GM23338 (cell line): ENCODE measurements at regions not wholly inside any gene's neighbourhood (a gene's known extent, or its start where the extent isn't known, plus 50 kb on each side); places are given as distances from the start of the nearest gene placed in this dataset.

Source experiments
- ATAC-seq: fragments of 200-7000 bp; cut with Tn5 transposase; 3 replicates; pipeline ENCODE4 v1.9.1; 2020
- DNase-seq: peaks from one replicate; pipeline ENCODE4 v3.0.0-alpha.2; 2015; ENCODE audit warnings: low spot score
- H2AFZ ChIP-seq: fragments of 200-600 bp; sonication (generic); 2 replicates; pipeline ENCODE4 v1.8.0; 2016; ENCODE audit warnings: antibody characterized with exemption, mild to moderate bottlenecking, moderate library complexity
- H3F3A ChIP-seq: fragments of 200-600 bp; sonication (generic); replicated peaks from 2 replicates; pipeline ENCODE4 v1.8.0; 2017; ENCODE audit warnings: antibody characterized with exemption, mixed run types, low read depth
- H3K27ac ChIP-seq: fragments of 200-600 bp; sonication (generic); 2 replicates; pipeline ENCODE4 v1.6.1; 2016; ENCODE audit warnings: low read depth
- H3K27me3 ChIP-seq: fragments of 200-600 bp; sonication (generic); 2 replicates; pipeline ENCODE4 v1.8.0; 2016; ENCODE audit warnings: mild to moderate bottlenecking, mixed run types, moderate library complexity; ENCODE audit not compliant: insufficient read depth
- H3K36me3 ChIP-seq: fragments of 200-600 bp; sonication (generic); 2 replicates; pipeline ENCODE4 v1.8.0; 2016; ENCODE audit warnings: mild to moderate bottlenecking; ENCODE audit not compliant: insufficient read depth
- H3K4me1 ChIP-seq: fragments of 200-600 bp; sonication (generic); 2 replicates; pipeline ENCODE4 v1.8.0; 2016; ENCODE audit warnings: mild to moderate bottlenecking, moderate library complexity; ENCODE audit not compliant: insufficient read depth
- H3K4me2 ChIP-seq: fragments of 200-600 bp; sonication (generic); 2 replicates; pipeline ENCODE4 v1.7.1; 2017; ENCODE audit warnings: mixed run types
- H3K4me3 ChIP-seq: fragments of 200-600 bp; sonication (generic); 2 replicates; pipeline ENCODE4 v1.6.1; 2016; ENCODE audit warnings: mixed run types
- H3K79me2 ChIP-seq: fragments of 200-600 bp; sonication (generic); replicated peaks from 2 replicates; pipeline ENCODE4 v1.8.0; 2017; ENCODE audit warnings: mild to moderate bottlenecking; ENCODE audit not compliant: insufficient read depth
- H3K9me2 ChIP-seq: fragments of 200-600 bp; sonication (generic); 2 replicates; pipeline ENCODE4 v1.8.0; 2017; ENCODE audit not compliant: insufficient read depth
- H4K20me1 ChIP-seq: fragments of 200-600 bp; sonication (generic); replicated peaks from 2 replicates; pipeline ENCODE4 v1.8.0; 2017; ENCODE audit warnings: mild to moderate bottlenecking; ENCODE audit not compliant: insufficient read depth
- H3K27ac Mint-ChIP-seq: 2 replicates; pipeline ENCODE4 v1.8.0; 2020; ENCODE audit warnings: inconsistent platforms, mild to moderate bottlenecking, moderate library complexity, mixed read lengths
- H3K27me3 Mint-ChIP-seq: 3 replicates; pipeline ENCODE4 v1.8.0; 2022; ENCODE audit warnings: low read depth, mild to moderate bottlenecking, moderate library complexity, mixed read lengths, inconsistent platforms; ENCODE audit not compliant: insufficient read depth, poor library complexity
- H3K36me3 Mint-ChIP-seq: 3 replicates; pipeline ENCODE4 v1.8.0; 2021; ENCODE audit warnings: low read depth, mild to moderate bottlenecking, inconsistent platforms, moderate library complexity, mixed read lengths
- H3K4me1 Mint-ChIP-seq: 3 replicates; pipeline ENCODE4 v1.8.0; 2020; ENCODE audit warnings: mild to moderate bottlenecking, inconsistent platforms, mixed read lengths
- H3K4me3 Mint-ChIP-seq: 3 replicates; pipeline ENCODE4 v1.8.0; 2021; ENCODE audit warnings: moderate library complexity, mild to moderate bottlenecking, inconsistent platforms, mixed read lengths
- H3K9me3 Mint-ChIP-seq: 3 replicates; pipeline ENCODE4 v1.8.0; 2020; ENCODE audit warnings: moderate library complexity, mild to moderate bottlenecking, inconsistent platforms, mixed read lengths
- EZH2phosphoT487 ChIP-seq: fragments of 200-600 bp; sonication (generic); IDR thresholded peaks from one replicate; pipeline ENCODE4 v1.8.1; 2018; ENCODE audit warnings: antibody characterized with exemption; ENCODE audit not compliant: unreplicated experiment
- JUNB ChIP-seq: IDR thresholded peaks from one replicate; pipeline ENCODE4 v1.6.1; 2016; ENCODE audit warnings: antibody characterized with exemption; ENCODE audit not compliant: unreplicated experiment
- NANOG ChIP-seq: IDR thresholded peaks from 2 replicates; pipeline ENCODE4 v1.6.1; 2016; ENCODE audit warnings: antibody characterized with exemption, borderline replicate concordance
- POLR2AphosphoS5 ChIP-seq: IDR thresholded peaks from 2 replicates; pipeline ENCODE4 v1.6.1; 2016; ENCODE audit warnings: antibody characterized with exemption, low read depth
- STAT1 ChIP-seq: IDR thresholded peaks from one replicate; pipeline ENCODE4 v1.6.1; 2016; ENCODE audit warnings: antibody characterized with exemption; ENCODE audit not compliant: unreplicated experiment
- ZNF331 ChIP-seq: fragments of 250-450 bp; sonication (Bioruptor Pico); IDR thresholded peaks from 2 replicates; pipeline ENCODE4 v1.5.0; 2020; ENCODE audit warnings: low read depth, mild to moderate bottlenecking, moderate library complexity
- TF ChIP-seq, protein P1 (sequence below), 2 experiments: fragments of 200-600 bp in 1 of 2; sonication (generic) in 1 of 2; conservative IDR thresholded peaks; 2 replicates each; pipeline versions ENCODE4 v1.5.1 to v1.6.1; 2016 to 2017; ENCODE audit warnings: antibody characterized with exemption in 2 of 2, low read depth in 2 of 2, mild to moderate bottlenecking in 2 of 2, moderate library complexity in 1 of 2
- TF ChIP-seq, protein P2 (sequence below): IDR thresholded peaks from 2 replicates; pipeline ENCODE4 v1.6.1; 2016; ENCODE audit warnings: antibody characterized with exemption
- TF ChIP-seq, protein P3 (sequence below): IDR thresholded peaks from one replicate; pipeline ENCODE4 v1.6.1; 2018; ENCODE audit warnings: antibody characterized with exemption; ENCODE audit not compliant: unreplicated experiment

DNA sequence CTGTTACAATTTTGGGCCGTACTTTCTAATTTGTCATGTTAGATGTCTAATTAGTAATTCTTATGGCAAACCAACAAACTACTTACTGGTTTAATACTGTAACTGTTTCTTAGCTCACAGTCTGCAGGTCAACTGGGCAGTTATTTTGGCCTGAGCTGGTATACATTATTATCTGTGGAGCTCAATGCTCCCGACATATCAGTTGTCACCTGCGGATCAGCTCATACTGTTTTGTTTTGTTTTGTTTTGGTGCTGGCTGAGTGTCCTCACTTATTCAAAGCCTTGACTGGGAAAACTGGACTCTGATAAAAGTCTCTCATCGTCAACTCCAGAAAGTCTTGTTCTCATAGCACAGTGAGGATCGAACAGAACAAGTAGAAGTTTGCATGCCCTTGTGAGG lies 1060.6 kb upstream of the CDH8 start (continued):
- TF ChIP-seq, protein P1, sequence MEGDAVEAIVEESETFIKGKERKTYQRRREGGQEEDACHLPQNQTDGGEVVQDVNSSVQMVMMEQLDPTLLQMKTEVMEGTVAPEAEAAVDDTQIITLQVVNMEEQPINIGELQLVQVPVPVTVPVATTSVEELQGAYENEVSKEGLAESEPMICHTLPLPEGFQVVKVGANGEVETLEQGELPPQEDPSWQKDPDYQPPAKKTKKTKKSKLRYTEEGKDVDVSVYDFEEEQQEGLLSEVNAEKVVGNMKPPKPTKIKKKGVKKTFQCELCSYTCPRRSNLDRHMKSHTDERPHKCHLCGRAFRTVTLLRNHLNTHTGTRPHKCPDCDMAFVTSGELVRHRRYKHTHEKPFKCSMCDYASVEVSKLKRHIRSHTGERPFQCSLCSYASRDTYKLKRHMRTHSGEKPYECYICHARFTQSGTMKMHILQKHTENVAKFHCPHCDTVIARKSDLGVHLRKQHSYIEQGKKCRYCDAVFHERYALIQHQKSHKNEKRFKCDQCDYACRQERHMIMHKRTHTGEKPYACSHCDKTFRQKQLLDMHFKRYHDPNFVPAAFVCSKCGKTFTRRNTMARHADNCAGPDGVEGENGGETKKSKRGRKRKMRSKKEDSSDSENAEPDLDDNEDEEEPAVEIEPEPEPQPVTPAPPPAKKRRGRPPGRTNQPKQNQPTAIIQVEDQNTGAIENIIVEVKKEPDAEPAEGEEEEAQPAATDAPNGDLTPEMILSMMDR (conservative IDR thresholded peaks at IDR 0.05; ENCODE audit: low read depth in 2 of 2): no peak
- no peak for TF ChIP-seq ZNF331 (CRISPR knock-in tag)
- no peak for TF ChIP-seq STAT1
- TF ChIP-seq, protein P2, sequence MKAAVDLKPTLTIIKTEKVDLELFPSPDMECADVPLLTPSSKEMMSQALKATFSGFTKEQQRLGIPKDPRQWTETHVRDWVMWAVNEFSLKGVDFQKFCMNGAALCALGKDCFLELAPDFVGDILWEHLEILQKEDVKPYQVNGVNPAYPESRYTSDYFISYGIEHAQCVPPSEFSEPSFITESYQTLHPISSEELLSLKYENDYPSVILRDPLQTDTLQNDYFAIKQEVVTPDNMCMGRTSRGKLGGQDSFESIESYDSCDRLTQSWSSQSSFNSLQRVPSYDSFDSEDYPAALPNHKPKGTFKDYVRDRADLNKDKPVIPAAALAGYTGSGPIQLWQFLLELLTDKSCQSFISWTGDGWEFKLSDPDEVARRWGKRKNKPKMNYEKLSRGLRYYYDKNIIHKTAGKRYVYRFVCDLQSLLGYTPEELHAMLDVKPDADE: no peak
- no peak for TF ChIP-seq JUNB

DNA sequence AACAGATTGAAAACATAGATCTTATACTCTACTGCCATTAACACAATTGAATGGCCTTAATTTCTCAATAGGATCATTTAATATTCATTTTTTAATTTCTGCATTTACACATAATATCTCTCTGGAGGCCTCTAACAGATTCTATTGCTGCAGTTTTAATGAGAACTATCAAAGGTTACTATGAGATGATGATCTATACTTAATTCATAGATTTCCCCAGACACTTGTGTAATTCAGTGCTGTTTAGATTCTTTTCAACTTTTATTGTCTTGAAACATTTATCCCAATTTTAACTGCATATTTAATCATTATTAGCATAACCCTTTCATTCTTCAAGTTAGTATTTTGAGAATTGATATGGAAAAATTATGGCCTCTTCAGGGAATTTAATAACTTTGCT lies 1056.5 kb upstream of the CDH8 start:
- Mint-ChIP-seq H3K9me3 (no peaks in the 10 kb centered on the region; the same call in 2 of the 3 replicates), H3K27ac (no peak overlapping the region), H3K4me3 (no peak overlapping the region), H3K4me1 (no peaks in the 10 kb centered on the region), H3K27me3 (no peaks in the 10 kb centered on the region), H3K36me3 (no peaks in the 10 kb centered on the region)
- Histone ChIP-seq H3K9me2 (no peaks in the 10 kb centered on the region), H2AFZ (no peak overlapping the region), H3F3A (no peaks in the 10 kb centered on the region), H3K4me3 (no peak overlapping the region), H3K79me2 (no peaks in the 10 kb centered on the region), H3K27me3 (no peaks in the 10 kb centered on the region), H3K4me1 (no peaks in the 10 kb centered on the region), H3K4me2 (no peak overlapping the region), H3K27ac (no peak overlapping the region), H3K36me3 (no peaks in the 10 kb centered on the region), H4K20me1 (no peaks in the 10 kb centered on the region)
- no peak for DNase-seq
- no peak for ATAC-seq
- TF ChIP-seq NANOG (no peak), STAT1 (no peak), POLR2AphosphoS5 (no peak), EZH2phosphoT487 (no peak), JUNB (no peak), ZNF331 (CRISPR knock-in tag) (no peak)
- TF ChIP-seq, protein P3, sequence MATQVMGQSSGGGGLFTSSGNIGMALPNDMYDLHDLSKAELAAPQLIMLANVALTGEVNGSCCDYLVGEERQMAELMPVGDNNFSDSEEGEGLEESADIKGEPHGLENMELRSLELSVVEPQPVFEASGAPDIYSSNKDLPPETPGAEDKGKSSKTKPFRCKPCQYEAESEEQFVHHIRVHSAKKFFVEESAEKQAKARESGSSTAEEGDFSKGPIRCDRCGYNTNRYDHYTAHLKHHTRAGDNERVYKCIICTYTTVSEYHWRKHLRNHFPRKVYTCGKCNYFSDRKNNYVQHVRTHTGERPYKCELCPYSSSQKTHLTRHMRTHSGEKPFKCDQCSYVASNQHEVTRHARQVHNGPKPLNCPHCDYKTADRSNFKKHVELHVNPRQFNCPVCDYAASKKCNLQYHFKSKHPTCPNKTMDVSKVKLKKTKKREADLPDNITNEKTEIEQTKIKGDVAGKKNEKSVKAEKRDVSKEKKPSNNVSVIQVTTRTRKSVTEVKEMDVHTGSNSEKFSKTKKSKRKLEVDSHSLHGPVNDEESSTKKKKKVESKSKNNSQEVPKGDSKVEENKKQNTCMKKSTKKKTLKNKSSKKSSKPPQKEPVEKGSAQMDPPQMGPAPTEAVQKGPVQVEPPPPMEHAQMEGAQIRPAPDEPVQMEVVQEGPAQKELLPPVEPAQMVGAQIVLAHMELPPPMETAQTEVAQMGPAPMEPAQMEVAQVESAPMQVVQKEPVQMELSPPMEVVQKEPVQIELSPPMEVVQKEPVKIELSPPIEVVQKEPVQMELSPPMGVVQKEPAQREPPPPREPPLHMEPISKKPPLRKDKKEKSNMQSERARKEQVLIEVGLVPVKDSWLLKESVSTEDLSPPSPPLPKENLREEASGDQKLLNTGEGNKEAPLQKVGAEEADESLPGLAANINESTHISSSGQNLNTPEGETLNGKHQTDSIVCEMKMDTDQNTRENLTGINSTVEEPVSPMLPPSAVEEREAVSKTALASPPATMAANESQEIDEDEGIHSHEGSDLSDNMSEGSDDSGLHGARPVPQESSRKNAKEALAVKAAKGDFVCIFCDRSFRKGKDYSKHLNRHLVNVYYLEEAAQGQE: no peak
- TF ChIP-seq, protein P1 (conservative IDR thresholded peaks at IDR 0.05; ENCODE audit: low read depth in 2 of 2): no peak
- TF ChIP-seq, protein P2: no peak
